HL-60 (cell line): ENCODE measurements at regions not wholly inside any gene's neighbourhood (a gene's known extent, or its start where the extent isn't known, plus 50 kb on each side); places are given as distances from the start of the nearest gene placed in this dataset.

Source experiments
- DNase-seq, 2 experiments: peaks; one replicate each; pipeline ENCODE4 v3.0.0-alpha.2; 2010 to 2020; ENCODE audit warnings: low read depth in 1 of 2, low spot score in 1 of 2
- H3K27ac ChIP-seq: fragments of 250-450 bp; sonication (Bioruptor Pico); replicated peaks from 2 replicates; pipeline ENCODE4 v1.5.1; 2020; ENCODE audit warnings: mild to moderate bottlenecking, moderate library complexity
- H3K27me3 ChIP-seq: fragments of 250-450 bp; sonication (Bioruptor Pico); 2 replicates; pipeline ENCODE4 v1.5.1; 2021; ENCODE audit warnings: mild to moderate bottlenecking, moderate library complexity; ENCODE audit not compliant: insufficient read depth, poor library complexity, severe bottlenecking
- H3K4me3 ChIP-seq: replicated peaks from 2 replicates; pipeline ENCODE4 v1.5.1; 2011; ENCODE audit warnings: mild to moderate bottlenecking, control low read depth, low read length; ENCODE audit not compliant: insufficient read depth
- CTCF ChIP-seq: IDR thresholded peaks from one replicate; pipeline ENCODE4 v1.5.1; 2011; ENCODE audit warnings: low read length, control low read depth, inconsistent platforms; ENCODE audit not compliant: insufficient read depth
- GABPA ChIP-seq: IDR thresholded peaks from 2 replicates; pipeline ENCODE4 v1.6.1; 2012; ENCODE audit warnings: low read depth
- POLR2AphosphoS5 ChIP-seq: IDR thresholded peaks from 2 replicates; pipeline ENCODE4 v1.6.1; 2012; ENCODE audit warnings: low read depth
- SPI1 ChIP-seq: IDR thresholded peaks from 2 replicates; pipeline ENCODE4 v1.6.1; 2012; ENCODE audit warnings: low read depth, mild to moderate bottlenecking, borderline replicate concordance
- TF ChIP-seq, protein P1 (sequence below): IDR thresholded peaks from 2 replicates; pipeline ENCODE4 v1.6.1; 2012; ENCODE audit warnings: low read depth; ENCODE audit not compliant: insufficient replicate concordance

DNA sequence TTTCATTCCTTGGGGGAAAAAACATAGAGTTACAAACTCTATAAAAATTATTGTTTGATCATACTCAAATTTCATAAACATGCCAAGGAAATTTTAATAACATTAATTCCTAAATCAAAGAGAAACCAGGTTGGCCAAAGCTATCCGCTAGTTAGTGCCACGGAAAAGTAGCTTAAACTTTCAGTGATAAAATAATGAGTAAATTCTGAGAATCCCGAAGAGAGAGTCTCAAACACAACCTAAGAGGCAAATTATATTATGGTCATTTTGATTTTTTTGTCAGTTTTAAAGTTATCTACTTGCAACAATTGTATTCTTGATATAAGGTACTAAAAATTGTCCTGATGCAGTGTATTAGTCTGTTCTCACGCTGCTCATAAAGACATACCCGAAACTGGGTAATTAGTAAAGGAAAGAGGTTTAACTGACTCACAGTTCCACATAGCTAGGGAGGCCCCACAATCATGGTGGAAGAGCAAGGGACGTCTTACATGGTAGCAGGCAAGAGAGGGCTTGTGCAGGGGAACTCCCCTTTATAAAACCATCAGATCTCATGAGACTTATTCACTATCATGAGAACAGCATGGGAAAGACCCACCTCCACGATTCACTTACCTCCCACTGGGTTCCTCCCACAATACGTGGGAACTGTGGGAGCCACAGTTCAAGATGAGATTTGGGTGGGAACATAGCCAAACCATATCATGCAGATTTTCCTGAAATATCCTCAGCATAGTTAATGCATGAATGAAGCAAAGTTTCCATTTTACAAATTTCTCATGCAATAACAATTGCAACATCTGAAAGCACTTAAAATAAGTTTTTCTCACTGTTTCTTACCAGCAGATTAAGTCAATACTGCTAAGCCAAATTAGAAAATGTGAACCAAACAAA lies 205.9 kb upstream of the STK17B start:
- H3K4me3 ChIP-seq, result no peak overlapping the region
- no peaks in the 10 kb centered on the region for H3K27me3 ChIP-seq
- no peak for TF ChIP-seq CTCF
- no peak for TF ChIP-seq GABPA
- TF ChIP-seq SPI1, result no peak
- TF ChIP-seq, protein P1, sequence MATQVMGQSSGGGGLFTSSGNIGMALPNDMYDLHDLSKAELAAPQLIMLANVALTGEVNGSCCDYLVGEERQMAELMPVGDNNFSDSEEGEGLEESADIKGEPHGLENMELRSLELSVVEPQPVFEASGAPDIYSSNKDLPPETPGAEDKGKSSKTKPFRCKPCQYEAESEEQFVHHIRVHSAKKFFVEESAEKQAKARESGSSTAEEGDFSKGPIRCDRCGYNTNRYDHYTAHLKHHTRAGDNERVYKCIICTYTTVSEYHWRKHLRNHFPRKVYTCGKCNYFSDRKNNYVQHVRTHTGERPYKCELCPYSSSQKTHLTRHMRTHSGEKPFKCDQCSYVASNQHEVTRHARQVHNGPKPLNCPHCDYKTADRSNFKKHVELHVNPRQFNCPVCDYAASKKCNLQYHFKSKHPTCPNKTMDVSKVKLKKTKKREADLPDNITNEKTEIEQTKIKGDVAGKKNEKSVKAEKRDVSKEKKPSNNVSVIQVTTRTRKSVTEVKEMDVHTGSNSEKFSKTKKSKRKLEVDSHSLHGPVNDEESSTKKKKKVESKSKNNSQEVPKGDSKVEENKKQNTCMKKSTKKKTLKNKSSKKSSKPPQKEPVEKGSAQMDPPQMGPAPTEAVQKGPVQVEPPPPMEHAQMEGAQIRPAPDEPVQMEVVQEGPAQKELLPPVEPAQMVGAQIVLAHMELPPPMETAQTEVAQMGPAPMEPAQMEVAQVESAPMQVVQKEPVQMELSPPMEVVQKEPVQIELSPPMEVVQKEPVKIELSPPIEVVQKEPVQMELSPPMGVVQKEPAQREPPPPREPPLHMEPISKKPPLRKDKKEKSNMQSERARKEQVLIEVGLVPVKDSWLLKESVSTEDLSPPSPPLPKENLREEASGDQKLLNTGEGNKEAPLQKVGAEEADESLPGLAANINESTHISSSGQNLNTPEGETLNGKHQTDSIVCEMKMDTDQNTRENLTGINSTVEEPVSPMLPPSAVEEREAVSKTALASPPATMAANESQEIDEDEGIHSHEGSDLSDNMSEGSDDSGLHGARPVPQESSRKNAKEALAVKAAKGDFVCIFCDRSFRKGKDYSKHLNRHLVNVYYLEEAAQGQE, result no peak
- TF ChIP-seq POLR2AphosphoS5, result no peak
- DNase-seq, result no peak
- no peak overlapping the region for H3K27ac ChIP-seq

DNA sequence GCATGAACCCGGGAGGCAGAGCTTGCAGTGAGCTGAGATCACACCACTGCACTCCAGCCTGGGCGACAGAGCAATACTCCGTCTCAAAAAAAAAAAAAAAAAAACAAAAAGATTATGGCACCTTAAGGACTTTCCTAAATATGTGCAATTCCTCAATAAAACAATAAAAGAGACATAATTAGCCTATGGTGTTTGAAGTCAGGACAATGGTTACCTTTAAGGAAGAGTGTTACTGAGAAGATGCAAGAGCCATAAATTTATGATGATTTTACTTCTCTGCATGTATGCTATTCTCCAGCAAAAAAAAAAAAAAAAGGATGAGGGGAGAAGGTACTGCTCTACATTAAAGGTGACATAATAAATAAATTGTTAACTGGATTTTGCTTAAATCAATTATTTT lies 208.2 kb upstream of the STK17B start:
- Histone ChIP-seq H3K4me3 (no peak overlapping the region), H3K27me3 (no peaks in the 10 kb centered on the region), H3K27ac (no peak overlapping the region)
- DNase-seq, result no peak
- TF ChIP-seq SPI1 (no peak), GABPA (no peak), CTCF (no peak), POLR2AphosphoS5 (no peak)
- TF ChIP-seq, protein P1, result no peak

DNA sequence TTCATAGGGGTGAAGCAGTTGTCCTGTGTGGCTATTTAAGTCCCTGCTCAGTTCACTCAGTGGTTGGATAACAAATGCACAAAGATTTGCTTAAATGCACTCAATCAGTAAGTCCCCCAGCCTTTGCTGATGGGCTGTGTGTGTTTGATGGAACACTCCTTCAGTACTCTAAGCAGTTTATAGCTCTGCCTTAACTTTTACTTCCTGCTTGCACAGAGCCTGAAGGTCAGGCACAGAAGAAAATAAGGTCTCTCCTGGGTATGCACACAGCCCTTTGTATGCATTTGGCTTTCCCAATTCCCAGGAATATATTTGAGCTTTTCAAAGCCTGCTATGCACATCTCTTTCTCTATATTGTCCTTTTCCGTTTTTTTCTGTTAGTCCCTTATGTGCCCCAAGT lies 208.7 kb upstream of the STK17B start:
- H3K27ac ChIP-seq, result no peak overlapping the region

More for the DNA sequence above, 208.7 kb upstream of the STK17B start:
- TF ChIP-seq GABPA, result no peak
- no peak for TF ChIP-seq SPI1
- TF ChIP-seq, protein P1, result no peak
- no peak for TF ChIP-seq CTCF
- no peak for TF ChIP-seq POLR2AphosphoS5
- Histone ChIP-seq H3K4me3 (no peak overlapping the region), H3K27me3 (no peaks in the 10 kb centered on the region)
- DNase-seq, result no peak
